ENCODE measurements at regions not wholly inside any gene's neighbourhood (a gene's known extent, or its start where the extent isn't known, plus 50 kb on each side); places are given as distances from the start of the nearest gene placed in this dataset.
A peak's percentile ranks its signal among the peaks of the same experiment; 100 is the strongest.

DNA sequence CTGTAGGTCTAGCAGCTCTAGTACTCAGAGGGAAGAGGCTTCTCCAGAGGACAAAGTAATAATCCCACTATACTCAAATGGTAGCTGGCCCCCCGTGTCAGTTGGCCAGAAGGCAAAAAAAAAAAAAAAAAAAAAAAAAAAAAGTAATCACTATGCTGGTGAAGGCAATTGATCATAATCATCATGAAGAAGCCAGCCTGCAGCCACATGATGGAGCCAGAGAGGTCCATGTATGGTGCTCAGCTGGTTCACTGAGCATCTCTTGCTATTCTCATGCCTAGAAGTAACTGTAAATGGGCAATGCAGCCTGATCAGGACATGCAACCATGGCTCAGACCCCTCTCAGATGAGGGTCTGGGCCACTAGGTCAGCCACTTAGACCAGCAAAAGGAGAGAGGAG lies 378.8 kb downstream of the MED13L start:
- Histone ChIP-seq H3K27me3 (ENCODE audit: insufficient read depth, low read depth, severe bottlenecking) (no peaks in the 10 kb centered on the region), H3K4me3 (ENCODE audit: low read depth, low read length) (no peak overlapping the region), H3K27ac (no peak overlapping the region), H3K36me3 (no peaks in the 10 kb centered on the region), H3K9me3 (ENCODE audit: severe bottlenecking) (no peaks in the 10 kb centered on the region)
- TF ChIP-seq, protein P1, sequence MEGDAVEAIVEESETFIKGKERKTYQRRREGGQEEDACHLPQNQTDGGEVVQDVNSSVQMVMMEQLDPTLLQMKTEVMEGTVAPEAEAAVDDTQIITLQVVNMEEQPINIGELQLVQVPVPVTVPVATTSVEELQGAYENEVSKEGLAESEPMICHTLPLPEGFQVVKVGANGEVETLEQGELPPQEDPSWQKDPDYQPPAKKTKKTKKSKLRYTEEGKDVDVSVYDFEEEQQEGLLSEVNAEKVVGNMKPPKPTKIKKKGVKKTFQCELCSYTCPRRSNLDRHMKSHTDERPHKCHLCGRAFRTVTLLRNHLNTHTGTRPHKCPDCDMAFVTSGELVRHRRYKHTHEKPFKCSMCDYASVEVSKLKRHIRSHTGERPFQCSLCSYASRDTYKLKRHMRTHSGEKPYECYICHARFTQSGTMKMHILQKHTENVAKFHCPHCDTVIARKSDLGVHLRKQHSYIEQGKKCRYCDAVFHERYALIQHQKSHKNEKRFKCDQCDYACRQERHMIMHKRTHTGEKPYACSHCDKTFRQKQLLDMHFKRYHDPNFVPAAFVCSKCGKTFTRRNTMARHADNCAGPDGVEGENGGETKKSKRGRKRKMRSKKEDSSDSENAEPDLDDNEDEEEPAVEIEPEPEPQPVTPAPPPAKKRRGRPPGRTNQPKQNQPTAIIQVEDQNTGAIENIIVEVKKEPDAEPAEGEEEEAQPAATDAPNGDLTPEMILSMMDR (IDR thresholded peaks at IDR 0.05; ENCODE audit: low read depth, low read length): peak; percentile 36
- DNase-seq: no peak

DNA sequence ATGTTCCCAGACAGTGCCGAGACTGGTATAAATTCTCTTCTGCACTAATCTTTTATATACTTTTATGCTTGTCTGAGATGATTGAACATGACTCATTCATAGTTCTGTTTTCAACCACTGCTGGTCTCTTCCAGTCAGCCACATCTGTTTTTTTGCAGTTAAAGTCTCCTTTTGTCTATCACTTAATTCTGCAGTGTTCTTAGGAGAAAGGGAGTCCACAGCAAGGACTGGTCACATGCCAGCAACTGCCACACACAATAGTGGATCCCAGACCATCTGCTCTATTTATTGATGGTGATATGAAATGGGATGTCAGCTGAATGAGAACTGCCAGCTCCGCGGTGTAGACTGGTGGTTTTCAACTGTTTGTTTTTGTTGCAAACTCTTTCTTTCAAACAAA lies 379.8 kb downstream of the MED13L start:
- Histone ChIP-seq H3K9me3 (ENCODE audit: severe bottlenecking) (no peaks in the 10 kb centered on the region), H3K27ac (no peak overlapping the region), H3K4me3 (ENCODE audit: low read depth, low read length) (no peak overlapping the region), H3K27me3 (ENCODE audit: insufficient read depth, low read depth, severe bottlenecking) (no peaks in the 10 kb centered on the region), H3K36me3 (no peaks in the 10 kb centered on the region)
- no peak for DNase-seq
- TF ChIP-seq, protein P1 (IDR thresholded peaks at IDR 0.05; ENCODE audit: low read depth, low read length): no peak

DNA sequence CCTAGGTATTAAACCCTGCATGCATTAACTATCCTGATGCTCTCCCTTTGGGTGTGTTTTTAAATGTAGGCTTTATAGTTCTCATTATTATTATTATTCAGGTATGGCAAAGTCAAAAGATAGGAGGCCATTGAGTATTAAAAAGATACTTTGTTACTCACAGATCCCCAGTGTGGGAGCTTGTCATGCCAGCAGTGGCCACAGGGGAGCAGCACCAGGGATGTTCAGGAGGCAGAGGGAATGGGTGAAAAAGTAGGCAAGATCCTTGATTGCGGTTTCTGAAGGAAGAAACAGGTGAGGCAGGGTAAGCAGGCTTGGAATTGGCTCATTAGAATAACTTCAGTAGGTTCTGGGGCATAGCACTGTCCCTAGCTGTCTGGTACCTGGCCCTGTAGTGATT lies 382.2 kb downstream of the MED13L start:
- H3K27ac ChIP-seq: no peak overlapping the region
- H3K9me3 ChIP-seq (ENCODE audit: severe bottlenecking): no peaks in the 10 kb centered on the region
- TF ChIP-seq, protein P1 (IDR thresholded peaks at IDR 0.05; ENCODE audit: low read depth, low read length): peak; percentile 55
- H3K27me3 ChIP-seq (ENCODE audit: insufficient read depth, low read depth, severe bottlenecking): no peaks in the 10 kb centered on the region
- H3K4me3 ChIP-seq (ENCODE audit: low read depth, low read length): no peak overlapping the region
- DNase-seq: peak; percentile 22
- no peaks in the 10 kb centered on the region for H3K36me3 ChIP-seq

DNA sequence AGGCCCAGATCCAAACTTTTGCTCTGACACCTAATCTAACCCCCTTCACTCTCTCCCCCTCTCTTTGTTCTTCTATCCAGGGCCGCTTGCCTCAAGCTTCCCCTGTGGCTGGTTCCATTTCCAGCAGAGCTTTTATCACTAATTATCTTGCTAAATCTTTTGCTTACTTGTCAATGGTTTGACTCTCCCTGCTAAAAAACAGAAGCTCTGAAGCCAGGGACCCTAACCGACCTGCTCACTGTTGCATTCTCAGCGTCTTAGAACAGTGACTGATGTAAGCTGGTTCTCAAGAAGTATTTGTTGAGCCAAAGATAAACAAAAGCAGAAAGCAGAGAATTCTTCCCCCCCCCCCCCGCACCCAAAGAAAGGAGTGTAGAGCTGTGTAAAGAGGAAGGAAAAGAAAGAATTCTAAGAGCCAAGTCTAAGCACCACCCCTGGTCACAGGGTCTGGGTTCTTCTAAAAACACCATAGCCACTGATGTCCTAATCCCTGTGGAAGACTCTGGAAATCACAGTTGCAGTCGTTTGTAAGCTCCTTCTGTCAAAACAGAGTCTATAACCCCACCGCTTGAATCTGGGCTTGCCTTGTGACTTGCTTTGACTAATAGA lies 385.8 kb downstream of the MED13L start:
- no peak overlapping the region for H3K27ac ChIP-seq
- H3K27me3 ChIP-seq (ENCODE audit: insufficient read depth, low read depth, severe bottlenecking): no peaks in the 10 kb centered on the region
- H3K36me3 ChIP-seq: no peaks in the 10 kb centered on the region
- H3K4me3 ChIP-seq (ENCODE audit: low read depth, low read length): no peak overlapping the region
- no peak for DNase-seq
- TF ChIP-seq, protein P1 (IDR thresholded peaks at IDR 0.05; ENCODE audit: low read depth, low read length): no peak
- no peaks in the 10 kb centered on the region for H3K9me3 ChIP-seq (ENCODE audit: severe bottlenecking)

DNA sequence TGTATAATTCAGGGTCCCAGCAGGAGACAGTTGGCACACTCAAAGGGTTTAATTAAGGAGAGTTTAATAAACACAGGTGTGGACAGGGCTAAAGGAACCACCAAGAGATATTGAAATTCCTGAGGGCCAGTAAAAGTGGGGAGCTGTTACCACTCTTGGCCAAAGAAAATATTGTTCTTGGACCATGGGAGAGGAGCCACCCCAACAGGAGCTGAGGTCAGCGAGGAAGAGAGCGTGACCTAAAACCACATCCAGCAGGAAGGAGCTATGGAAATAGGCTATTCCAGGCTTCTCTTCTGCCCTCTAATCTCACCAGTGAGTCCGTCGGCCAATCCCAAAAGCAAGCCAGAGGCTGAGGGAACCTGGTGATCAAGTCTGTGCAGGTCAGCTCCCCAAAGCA lies 390.8 kb downstream of the MED13L start:
- H3K4me3 ChIP-seq (ENCODE audit: low read depth, low read length): no peak overlapping the region
- H3K27ac ChIP-seq: no peak overlapping the region
- TF ChIP-seq, protein P1 (IDR thresholded peaks at IDR 0.05; ENCODE audit: low read depth, low read length): no peak
- no peak for DNase-seq
- H3K27me3 ChIP-seq (ENCODE audit: insufficient read depth, low read depth, severe bottlenecking): no peaks in the 10 kb centered on the region
- no peaks in the 10 kb centered on the region for H3K9me3 ChIP-seq (ENCODE audit: severe bottlenecking)
- no peaks in the 10 kb centered on the region for H3K36me3 ChIP-seq

DNA sequence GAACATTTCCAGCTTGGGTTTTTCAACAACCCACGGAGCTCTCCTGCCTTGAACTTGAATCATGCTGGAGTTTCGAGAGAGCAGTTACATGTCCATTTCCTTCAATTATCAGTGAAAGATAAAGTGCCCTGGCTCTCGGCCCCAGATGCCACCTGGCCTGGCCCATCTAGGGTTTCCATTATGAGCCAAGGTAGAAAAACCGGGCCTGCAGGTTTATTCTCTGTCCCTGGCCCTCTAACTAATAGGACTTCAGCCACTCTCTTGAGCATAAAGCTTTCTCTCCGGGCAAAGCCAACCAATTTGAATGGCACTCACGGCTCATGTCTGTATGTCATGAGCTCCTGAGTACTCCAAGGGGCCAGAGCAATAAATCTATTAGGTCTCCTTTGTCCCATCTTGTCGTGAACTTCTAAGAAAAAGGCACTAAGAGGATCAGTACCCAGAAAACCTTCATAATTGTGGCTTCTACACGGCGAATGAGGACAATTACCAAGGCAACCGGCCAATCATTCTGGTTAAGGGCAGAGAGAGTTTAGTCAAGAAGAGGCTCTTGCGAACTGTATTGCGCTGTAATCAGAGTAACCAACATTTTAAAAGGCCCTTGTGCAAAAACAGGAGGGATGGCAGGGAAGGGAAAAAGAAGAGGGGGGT lies 392.3 kb downstream of the MED13L start:
- Histone ChIP-seq H3K9me3 (ENCODE audit: severe bottlenecking) (no peaks in the 10 kb centered on the region), H3K27me3 (ENCODE audit: insufficient read depth, low read depth, severe bottlenecking) (no peaks in the 10 kb centered on the region), H3K36me3 (no peaks in the 10 kb centered on the region), H3K4me3 (ENCODE audit: low read depth, low read length) (no peak overlapping the region), H3K27ac (no peak overlapping the region)
- TF ChIP-seq, protein P1 (IDR thresholded peaks at IDR 0.05; ENCODE audit: low read depth, low read length): no peak
- no peak for DNase-seq

Measured in WERI-Rb-1 (cell line).